GM21737 (cell line): ENCODE measurements at regions not wholly inside any gene's neighbourhood (a gene's known extent, or its start where the extent isn't known, plus 50 kb on each side); places are given as distances from the start of the nearest gene placed in this dataset.

ENCODE experiments used
- ATAC-seq: cut with Tn5 transposase; IDR thresholded peaks from one replicate; pipeline ENCODE4 v1.9.1; 2021; ENCODE audit warnings: mild to moderate bottlenecking, moderate library complexity; ENCODE audit not compliant: unreplicated experiment

GRCh38 chr14:101131451-101131916 is 228.0 kb upstream of the RTL1 start:
- no peak for ATAC-seq

- no peak for ATAC-seq
Measured at GRCh38 chr14:101132051-101132571, 228.6 kb upstream of the RTL1 start.

GRCh38 chr14:101132588-101132987 is 229.1 kb upstream of the RTL1 start:
- ATAC-seq: no peak

DNA sequence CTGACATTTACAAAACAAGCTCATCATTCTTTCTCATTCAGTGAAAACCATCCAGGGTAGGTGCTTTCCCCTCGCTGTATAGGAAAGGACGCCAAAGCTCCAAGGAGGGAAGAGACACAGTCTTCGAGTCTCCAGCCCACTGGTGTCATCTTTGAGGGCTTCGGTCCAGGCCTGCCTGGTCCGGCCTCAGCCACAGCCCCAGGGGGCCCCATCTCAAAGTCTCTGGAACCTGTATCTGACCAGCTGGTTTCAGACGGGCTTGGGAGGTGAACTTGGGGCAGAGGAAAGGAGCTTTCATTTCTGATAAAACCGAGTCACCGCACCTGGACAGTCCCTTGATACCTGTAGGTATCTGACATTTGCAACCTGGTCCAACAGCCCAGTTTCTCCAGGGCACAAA is 229.5 kb upstream of the RTL1 start:
- no peak for ATAC-seq

GRCh38 chr14:101134161-101134631 is 230.7 kb upstream of the RTL1 start:
- ATAC-seq: no peak

DNA sequence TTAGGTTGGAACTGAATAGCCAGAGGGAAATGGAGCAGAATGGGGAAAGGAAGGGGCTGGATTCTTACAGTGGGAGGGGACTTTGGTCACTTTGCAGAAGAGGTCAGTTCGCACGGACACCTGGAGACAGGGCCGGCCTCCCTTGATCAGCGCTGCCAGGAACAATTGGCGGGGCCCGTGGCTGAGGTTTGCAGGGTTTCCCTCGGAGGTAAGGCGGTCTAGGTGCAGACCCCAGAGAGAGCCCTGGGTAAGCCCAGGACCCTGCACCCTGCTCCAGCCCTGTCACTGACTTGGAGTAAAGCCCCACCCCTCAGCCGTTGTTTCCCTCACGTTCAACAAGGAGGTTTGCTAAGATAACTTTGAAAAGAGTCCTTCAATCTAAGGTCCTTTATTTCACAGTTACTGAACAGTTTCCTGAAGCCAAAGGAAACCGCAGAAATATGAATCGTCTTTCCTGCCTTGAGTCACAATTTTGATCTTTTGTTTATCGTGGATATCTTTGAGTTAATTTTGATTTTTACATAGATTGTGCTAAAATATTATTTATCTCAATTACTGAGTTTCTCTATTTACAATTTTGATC is 231.4 kb upstream of the RTL1 start:
- ATAC-seq: no peak

- ATAC-seq: no peak
Measured at GRCh38 chr14:101135796-101136742, 232.5 kb upstream of the RTL1 start.

DNA sequence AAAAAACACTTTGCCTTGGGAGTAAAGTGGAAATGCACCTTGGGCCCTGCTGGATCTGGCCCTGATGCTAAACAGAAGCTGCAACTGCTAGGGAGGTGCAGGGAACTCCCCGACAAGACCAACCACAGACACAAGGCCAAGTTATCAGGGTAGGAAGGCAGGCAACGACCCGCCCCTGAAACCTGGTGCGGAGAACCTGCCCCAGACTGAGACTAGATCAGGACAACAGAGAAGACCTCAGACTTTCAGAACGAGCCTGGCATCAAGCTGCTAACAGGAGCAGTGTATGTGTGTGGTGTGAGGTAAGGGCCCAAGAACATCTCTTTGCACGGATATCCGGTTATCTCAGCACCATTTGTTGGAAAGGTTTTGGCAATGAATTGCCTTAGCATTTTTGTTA is 233.7 kb upstream of the RTL1 start:
- ATAC-seq: no peak

DNA sequence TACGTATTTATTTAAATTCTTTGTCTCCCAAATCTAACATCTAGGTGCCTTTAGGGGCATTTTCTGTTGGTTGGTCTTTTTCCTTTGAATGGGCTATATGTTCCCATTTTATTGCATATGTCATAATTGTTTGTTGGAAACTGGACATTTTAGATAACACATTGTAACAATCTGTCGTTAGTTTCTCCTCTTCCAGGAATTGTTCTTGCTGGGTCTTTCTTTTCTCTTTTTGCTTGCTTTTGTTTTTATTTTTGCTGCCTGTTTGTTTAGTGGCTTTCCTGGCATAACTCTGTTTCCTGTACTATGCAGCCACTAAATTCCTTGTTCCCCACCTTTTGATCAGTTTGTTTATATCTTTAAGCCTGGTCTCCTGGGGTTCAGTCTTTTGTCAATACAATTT is 244.3 kb upstream of the RTL1 start:
- ATAC-seq: no peak

DNA sequence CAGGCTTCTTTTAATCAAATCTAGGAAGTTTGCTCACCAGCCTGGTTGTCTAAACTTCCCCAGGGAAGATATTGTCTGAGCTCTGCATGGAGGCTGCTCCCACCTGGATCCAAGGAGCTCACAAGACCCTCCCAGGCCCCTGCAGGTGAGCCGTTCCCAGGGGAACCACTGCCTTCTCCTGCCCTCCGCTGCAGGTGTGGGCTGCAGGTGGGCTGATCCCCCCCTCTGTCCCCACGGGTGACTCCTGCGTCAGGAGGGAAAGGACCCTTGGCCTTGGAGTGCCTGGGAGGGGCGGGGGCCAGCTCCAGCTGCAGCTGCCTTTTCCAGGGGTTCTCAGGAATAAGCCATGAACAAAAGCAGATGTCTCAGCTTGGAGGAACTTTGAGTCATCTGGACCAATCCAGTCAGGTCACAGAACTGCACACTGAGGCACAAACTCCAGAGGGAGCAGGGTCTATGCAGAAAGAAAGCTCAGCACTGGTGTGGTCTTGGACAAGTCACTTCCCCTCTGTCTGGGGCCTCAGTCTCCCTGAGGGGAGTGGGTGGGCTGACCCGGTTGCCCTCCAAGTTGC is 246.6 kb upstream of the RTL1 start:
- no peak for ATAC-seq

GRCh38 chr14:101151226-101151926 is 247.9 kb upstream of the RTL1 start:
- ATAC-seq: no peak

DNA sequence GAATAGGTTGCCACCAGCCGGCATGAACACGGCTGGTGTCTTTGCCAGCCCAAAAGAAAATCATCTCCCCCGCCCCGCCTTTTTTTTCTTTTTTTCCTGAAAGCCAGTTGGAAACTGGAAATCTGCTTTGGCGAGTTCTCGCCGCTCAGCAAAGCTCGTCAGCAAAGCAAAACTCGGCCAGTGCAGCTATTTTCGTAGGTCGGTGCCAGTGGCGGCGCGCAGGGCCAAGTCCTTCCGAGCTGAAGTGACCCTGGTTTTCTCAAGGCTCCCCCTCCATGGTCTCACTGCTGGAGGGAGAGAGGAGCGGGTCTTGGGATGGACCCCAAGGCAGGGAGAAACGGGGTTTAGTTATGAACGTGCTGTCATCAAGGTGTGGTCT is 248.4 kb upstream of the RTL1 start:
- ATAC-seq: no peak

- no peak for ATAC-seq
Measured at GRCh38 chr14:101152855-101153254, 249.3 kb upstream of the RTL1 start.

DNA sequence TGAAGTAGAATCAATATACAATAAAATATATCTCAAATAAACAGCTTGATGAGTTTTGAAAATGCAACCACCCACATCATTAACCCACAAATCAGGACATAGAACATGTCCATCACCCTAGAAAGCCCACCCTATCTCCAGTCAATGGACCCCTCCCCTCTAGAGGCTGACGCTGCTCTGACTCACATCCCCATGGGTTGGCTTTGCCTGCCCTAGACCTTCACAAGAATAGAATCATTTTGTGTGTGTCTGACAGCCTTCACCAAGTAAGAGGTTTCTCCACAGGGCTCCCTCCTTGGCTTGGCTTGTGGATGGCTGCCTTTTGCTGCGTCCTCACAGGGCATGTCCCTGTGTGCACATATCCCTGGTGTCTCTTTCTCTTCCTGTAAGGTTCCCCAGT is 250.2 kb upstream of the RTL1 start:
- ATAC-seq: no peak

- no peak for ATAC-seq
Measured at GRCh38 chr14:101155575-101155974, 252.1 kb upstream of the RTL1 start.

- no peak for ATAC-seq
Measured at GRCh38 chr14:101167428-101167827, 263.9 kb upstream of the RTL1 start.

- no peak for ATAC-seq
Measured at GRCh38 chr14:101169267-101169666, 265.7 kb upstream of the RTL1 start.

- no peak for ATAC-seq
Measured at GRCh38 chr14:101171650-101172049, 268.1 kb upstream of the RTL1 start.

- ATAC-seq: no peak
Measured at GRCh38 chr14:101173698-101174521, 270.4 kb upstream of the RTL1 start.

- no peak for ATAC-seq
Measured at GRCh38 chr14:101174522-101174838, 271.0 kb upstream of the RTL1 start.
